GM19025 (cell line): ENCODE measurements at regions not wholly inside any gene's neighbourhood (a gene's known extent, or its start where the extent isn't known, plus 50 kb on each side); places are given as distances from the start of the nearest gene placed in this dataset.
"Not testable (repeated sequence)": the region's sequence is repeated elsewhere in the genome, so short reads cannot be mapped to it uniquely, and the experiment has no call there.

Experiments
- ATAC-seq: cut with Tn5 transposase; IDR thresholded peaks from one replicate; pipeline ENCODE4 v1.9.1; 2021; ENCODE audit warnings: mild to moderate bottlenecking, low read depth, moderate library complexity; ENCODE audit not compliant: unreplicated experiment

GRCh38 chr2:111382507-111382906, 261.8 kb downstream of the BCL2L11 start:
- ATAC-seq: not testable (repeated sequence)

DNA sequence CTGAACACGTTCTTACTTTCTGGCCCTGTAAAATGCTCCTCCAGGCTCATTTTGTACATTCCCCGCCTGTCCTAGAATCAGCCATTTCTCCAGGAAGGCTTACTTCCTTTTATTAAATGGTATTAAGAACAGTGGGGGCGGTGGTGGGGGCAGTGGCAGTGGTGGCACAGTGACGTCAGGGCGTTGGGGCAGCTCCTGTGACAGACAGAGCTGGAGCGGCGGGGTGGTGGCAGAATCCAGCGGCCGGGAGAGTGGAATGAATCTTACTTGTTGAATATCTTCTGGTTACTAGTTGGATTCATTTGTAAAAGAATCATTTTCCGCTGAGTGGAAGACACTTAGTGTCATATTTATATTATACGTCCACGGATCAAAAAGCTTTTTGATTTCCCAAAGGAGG, 262.6 kb downstream of the BCL2L11 start:
- ATAC-seq: not testable (repeated sequence)

GRCh38 chr2:111385226-111385957, 264.7 kb downstream of the BCL2L11 start:
- not testable (repeated sequence) for ATAC-seq

GRCh38 chr2:111390605-111391004, 269.9 kb downstream of the BCL2L11 start:
- ATAC-seq: not testable (repeated sequence)

GRCh38 chr2:111395350-111396128, 274.8 kb downstream of the BCL2L11 start:
- not testable (repeated sequence) for ATAC-seq

- not testable (repeated sequence) for ATAC-seq
These were observed 280.0 kb downstream of the BCL2L11 start for GRCh38 chr2:111400598-111401253.

GRCh38 chr2:111401270-111402140, 280.8 kb downstream of the BCL2L11 start:
- ATAC-seq: not testable (repeated sequence)

DNA sequence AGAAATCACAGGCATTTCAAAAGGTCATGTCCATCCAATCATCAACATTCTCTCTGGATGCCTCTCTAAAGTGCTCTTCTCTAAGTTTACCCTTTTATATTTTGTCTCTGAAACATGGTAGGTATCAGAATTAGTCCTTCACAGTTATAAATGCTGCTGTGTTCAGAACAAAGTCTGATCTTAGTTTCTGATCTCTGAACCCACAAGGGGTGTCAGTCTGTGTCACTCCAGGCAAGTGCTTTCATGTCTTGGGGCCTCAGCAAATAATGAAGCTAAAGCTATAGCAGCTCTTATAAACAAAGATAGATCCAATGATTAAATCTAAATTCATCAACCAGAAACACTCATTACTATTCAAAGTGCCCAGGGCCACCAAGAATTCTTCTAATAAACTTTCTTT, 281.7 kb downstream of the BCL2L11 start:
- not testable (repeated sequence) for ATAC-seq

DNA sequence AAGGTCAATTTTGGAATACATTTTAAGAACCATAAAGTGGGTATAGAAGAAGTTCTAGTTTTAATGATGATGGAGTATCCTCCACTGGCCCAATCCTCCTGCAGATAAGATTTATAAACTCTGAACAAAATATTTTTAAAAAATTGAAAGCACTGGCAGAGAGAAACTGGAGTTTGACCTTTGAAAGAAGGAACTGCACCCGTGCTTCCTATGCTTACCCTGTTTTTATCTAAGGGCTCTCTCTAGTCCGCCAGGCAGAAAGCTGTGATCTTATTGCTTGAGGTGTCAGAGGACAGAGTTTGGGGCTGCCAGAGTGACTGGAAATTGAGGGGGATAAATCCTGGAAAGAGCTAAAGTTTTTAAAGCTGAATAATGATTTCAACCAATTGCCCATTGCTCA, 282.6 kb downstream of the BCL2L11 start:
- not testable (repeated sequence) for ATAC-seq

DNA sequence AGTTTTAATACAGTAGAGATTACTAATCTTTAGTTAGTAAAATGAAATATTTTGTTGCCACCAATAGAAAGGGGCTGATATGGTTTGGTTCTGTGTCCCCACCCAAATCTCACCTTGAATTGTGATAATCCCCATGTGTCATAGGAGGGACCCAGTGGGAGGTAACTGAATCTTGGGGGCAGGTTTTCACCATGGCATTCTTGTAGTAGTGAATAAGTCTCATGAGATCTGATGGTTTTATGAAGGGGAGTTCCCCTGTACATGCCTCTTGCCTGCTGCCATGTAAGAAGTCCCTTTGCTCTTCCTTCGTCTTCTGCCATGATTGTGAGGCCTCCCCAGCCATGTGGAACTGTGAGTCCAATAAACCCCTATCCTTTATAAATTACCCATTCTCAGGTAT, 285.9 kb downstream of the BCL2L11 start:
- ATAC-seq: not testable (repeated sequence)

GRCh38 chr2:111407632-111408194, 287.0 kb downstream of the BCL2L11 start:
- not testable (repeated sequence) for ATAC-seq

- not testable (repeated sequence) for ATAC-seq
These were observed 290.2 kb downstream of the BCL2L11 start for GRCh38 chr2:111410868-111411406.

DNA sequence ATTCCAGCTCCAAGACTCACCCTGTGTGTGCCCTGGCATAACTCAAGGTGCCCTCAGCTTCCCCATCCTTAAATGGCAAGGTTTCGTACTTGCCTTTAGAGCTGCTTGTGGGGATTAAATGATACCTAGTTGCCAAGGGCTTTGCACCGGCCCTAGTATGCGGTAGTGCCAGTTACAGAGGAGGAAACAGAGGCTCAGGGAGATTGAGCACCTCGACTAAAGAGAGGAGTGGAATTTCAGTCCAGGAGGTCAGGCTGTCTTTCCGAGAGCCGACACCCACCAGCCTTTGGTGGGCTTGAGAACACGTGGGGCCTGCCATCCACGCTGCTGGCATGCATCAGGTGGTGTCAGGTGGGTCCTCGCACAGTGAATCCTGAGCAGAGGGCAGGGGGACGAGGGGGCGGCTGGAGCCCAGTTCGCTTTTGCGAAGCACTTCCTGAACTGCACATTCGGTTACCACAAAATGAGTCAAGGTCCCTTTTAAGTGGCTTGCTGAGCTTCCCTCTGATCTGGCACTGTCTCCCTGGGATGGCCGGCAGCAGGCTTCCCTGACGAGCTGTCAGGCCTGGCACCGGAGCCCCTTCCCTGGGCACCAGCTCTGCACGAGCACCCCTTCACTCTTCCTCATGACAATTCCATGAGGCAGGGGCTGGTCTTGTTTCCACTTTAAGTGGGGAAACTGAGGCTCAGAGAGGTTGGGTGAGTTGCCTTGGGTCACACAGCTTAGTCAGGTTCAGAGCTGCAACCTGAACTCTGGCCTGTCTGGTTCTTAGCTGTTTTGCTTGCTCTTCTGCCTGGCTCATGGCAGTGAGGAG, 291.4 kb downstream of the BCL2L11 start:
- ATAC-seq: not testable (repeated sequence)

DNA sequence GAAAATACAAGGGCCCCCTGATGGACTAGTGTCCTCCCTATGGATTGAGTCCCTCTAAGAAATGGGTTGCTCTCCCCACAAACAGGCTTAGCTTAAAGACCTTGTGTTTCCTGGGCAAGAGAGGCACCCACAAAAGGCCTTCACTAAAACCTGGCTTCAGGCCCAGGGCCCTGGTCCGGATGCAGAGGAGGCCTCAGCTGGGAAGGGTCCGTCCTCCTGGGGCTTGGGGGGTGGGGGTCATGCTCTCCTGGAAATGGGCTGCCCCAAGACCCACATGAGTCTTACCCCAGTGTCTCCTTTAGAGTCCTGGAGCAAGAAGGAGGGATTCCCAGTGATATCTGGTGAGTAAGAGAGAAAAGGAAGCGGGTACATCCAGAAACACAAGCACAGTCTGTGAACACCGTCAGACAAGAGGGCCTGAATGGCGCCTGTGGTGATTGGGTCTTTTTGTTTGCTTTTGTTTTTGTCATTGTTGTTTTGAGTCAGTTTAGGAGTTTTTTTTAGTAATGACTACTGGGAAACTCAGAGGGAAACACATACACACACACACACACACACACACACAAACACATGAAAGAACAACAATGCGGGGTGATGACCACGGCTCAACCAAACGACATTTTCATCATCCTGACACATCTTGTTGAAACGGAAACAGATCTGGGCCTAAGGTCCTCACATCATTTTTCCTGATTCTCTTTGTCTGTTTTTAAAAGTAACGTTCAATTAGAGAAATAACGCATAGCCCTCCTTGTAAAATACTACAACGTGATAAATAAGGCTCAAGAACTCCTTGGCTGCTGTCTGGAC, 292.3 kb downstream of the BCL2L11 start:
- not testable (repeated sequence) for ATAC-seq

DNA sequence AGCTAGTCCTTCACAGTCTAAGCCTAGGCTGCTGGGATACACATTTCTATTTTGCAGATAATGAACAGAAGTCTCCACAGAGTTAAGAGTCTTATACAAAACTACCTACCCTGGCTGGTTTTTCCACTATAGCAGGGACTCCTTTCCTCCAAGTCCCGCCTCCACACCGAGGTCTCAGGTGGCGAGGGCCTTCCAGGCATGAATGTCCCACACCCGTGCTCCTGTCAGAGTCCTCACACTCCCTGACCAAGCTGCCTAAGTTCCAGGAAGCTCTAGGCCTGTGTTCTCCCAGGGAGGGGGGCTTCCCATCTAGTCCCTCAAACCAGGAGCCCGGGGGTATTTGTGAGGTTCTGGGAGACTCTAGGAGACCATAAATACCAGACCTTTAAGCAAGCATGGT, 293.2 kb downstream of the BCL2L11 start:
- ATAC-seq: not testable (repeated sequence)

- not testable (repeated sequence) for ATAC-seq
These were observed 295.3 kb downstream of the BCL2L11 start for GRCh38 chr2:111415765-111416743.

- not testable (repeated sequence) for ATAC-seq
These were observed 296.3 kb downstream of the BCL2L11 start for GRCh38 chr2:111417026-111417425.
